CD4-positive, alpha-beta T cell (primary cell): ENCODE measurements at regions not wholly inside any gene's neighbourhood (a gene's known extent, or its start where the extent isn't known, plus 50 kb on each side); places are given as distances from the start of the nearest gene placed in this dataset.

Experiments used
- ATAC-seq: fragments of 200-7000 bp; cut with Tn5 transposase; one replicate; pipeline ENCODE4 v1.10.0; 2022; ENCODE audit warnings: mild to moderate bottlenecking; ENCODE audit not compliant: poor library complexity
- CTCF ChIA-PET: fragments of 350-600 bp; sonication (Branson Sonifier 250); formaldehyde crosslinking; loops from one replicate; lab custom pipeline; 2021; ENCODE audit warnings: antibody characterized with exemption, inconsistent platforms; lab: Charles Lee
- POLR2A ChIA-PET: fragments of 350-600 bp; sonication (Branson Sonifier 250); formaldehyde crosslinking; loops from one replicate; lab custom pipeline; 2021; ENCODE audit warnings: antibody characterized with exemption, inconsistent platforms; lab: Charles Lee
- DNase-seq, 14 experiments: peaks; one replicate each; pipeline ENCODE4 v3.0.0-alpha.2; 2013 to 2020; ENCODE audit warnings: mixed read lengths in 2 of 14
- H3K27ac ChIP-seq, 2 donors: one replicate each; pipeline versions ENCODE4 v1.5.1 to v1.7.0; 2013; ENCODE audit warnings: low read length in 2 of 2, low read depth in 1 of 2, mild to moderate bottlenecking in 1 of 2
- H3K27me3 ChIP-seq, 2 experiments: 1 replicate in 1 of 2; 2 replicates in 1 of 2; pipeline versions ENCODE4 v1.6.1 to v1.7.0; 2013; ENCODE audit warnings: low read length in 2 of 2, control low read depth in 1 of 2, mild to moderate bottlenecking in 1 of 2, moderate library complexity in 1 of 2; ENCODE audit not compliant: insufficient read depth in 2 of 2, control insufficient read depth in 1 of 2
- H3K36me3 ChIP-seq: one replicate; pipeline ENCODE4 v1.6.1; 2013; ENCODE audit warnings: low read length, control low read depth; ENCODE audit not compliant: insufficient read depth
- H3K4me1 ChIP-seq: one replicate; pipeline ENCODE4 v1.6.1; 2013; ENCODE audit warnings: low read length, control low read depth; ENCODE audit not compliant: insufficient read depth
- H3K4me3 ChIP-seq: one replicate; pipeline ENCODE4 v1.5.1; 2013; ENCODE audit warnings: mild to moderate bottlenecking, low read length, moderate library complexity
- H3K9me3 ChIP-seq, 2 experiments: 1 replicate in 1 of 2; 2 replicates in 1 of 2; pipeline versions ENCODE4 v1.6.1 to v1.7.0; 2013; ENCODE audit warnings: low read length in 2 of 2, mild to moderate bottlenecking in 2 of 2, control low read depth in 1 of 2, moderate library complexity in 1 of 2; ENCODE audit not compliant: control insufficient read depth in 1 of 2, insufficient read depth in 1 of 2
- H3K27ac Mint-ChIP-seq: one replicate; pipeline ENCODE4 v1.8.0; 2020; ENCODE audit warnings: mixed read lengths
- H3K27me3 Mint-ChIP-seq: one replicate; pipeline ENCODE4 v1.8.0; 2021; ENCODE audit warnings: mixed read lengths
- H3K36me3 Mint-ChIP-seq: one replicate; pipeline ENCODE4 v1.8.0; 2021; ENCODE audit warnings: low read depth, mixed read lengths
- H3K4me1 Mint-ChIP-seq: one replicate; pipeline ENCODE4 v1.8.0; 2021; ENCODE audit warnings: low read depth, mixed read lengths
- H3K4me3 Mint-ChIP-seq: one replicate; pipeline ENCODE4 v1.8.0; 2020; ENCODE audit warnings: mild to moderate bottlenecking, mixed read lengths
- H3K9me3 Mint-ChIP-seq: one replicate; pipeline ENCODE4 v1.8.0; 2020; ENCODE audit warnings: mixed read lengths
- intact Hi-C, 2 experiments: fragments of 100-400 bp; cut with DNase I in 1 of 2; cut with micrococcal nuclease in 1 of 2; formaldehyde crosslinking; loops; one replicate each; pipeline versions ENCODE4 v1.15.1 to v1.9.0; 2023 to 2025; cut with DNase I, micrococcal nuclease
- TF ChIP-seq, protein P1 (sequence below): fragments of 200-600 bp; IDR thresholded peaks from one replicate; pipeline ENCODE4 v1.8.0; 2022; ENCODE audit warnings: antibody characterized with exemption, mild to moderate bottlenecking

DNA sequence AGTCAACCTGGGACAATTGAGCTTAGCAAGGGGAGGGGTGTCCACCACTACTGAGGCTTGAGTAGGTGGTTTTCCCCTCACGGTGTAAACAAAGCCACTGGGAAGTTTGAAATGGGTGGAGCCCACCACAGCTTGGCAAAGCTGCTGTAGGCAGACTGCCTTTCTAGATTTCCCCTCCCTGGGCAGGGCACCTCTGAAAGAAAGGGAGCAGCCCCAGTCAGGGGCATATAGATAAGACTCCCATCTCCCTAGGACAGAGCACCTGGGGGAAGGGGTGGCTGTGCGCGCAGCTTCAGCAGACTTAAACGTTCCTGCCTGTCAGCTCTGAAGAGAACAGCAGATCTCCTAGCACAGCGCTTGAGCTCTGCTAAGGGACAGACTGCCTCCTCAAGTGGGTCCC, 758.4 kb downstream of the LTN1 start:
- intact Hi-C loops = no loop called here
- TF ChIP-seq, protein P1, sequence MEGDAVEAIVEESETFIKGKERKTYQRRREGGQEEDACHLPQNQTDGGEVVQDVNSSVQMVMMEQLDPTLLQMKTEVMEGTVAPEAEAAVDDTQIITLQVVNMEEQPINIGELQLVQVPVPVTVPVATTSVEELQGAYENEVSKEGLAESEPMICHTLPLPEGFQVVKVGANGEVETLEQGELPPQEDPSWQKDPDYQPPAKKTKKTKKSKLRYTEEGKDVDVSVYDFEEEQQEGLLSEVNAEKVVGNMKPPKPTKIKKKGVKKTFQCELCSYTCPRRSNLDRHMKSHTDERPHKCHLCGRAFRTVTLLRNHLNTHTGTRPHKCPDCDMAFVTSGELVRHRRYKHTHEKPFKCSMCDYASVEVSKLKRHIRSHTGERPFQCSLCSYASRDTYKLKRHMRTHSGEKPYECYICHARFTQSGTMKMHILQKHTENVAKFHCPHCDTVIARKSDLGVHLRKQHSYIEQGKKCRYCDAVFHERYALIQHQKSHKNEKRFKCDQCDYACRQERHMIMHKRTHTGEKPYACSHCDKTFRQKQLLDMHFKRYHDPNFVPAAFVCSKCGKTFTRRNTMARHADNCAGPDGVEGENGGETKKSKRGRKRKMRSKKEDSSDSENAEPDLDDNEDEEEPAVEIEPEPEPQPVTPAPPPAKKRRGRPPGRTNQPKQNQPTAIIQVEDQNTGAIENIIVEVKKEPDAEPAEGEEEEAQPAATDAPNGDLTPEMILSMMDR = no peak
- Mint-ChIP-seq H3K4me1 (no peaks in the 10 kb centered on the region), H3K27me3 (no peaks in the 10 kb centered on the region), H3K4me3 (no peak overlapping the region), H3K9me3 (no peaks in the 10 kb centered on the region), H3K27ac (no peak overlapping the region), H3K36me3 (no peaks in the 10 kb centered on the region)
- ChIA-PET POLR2A (no interaction called here), CTCF (interaction anchor here (0.7 kb wide), 1 partner anchor 25 kb away, joined by 3 read pairs; no protein-coding TSS in a partner anchor)
- Histone ChIP-seq H3K27me3 (no peaks in the 10 kb centered on the region), H3K4me3 (no peak overlapping the region), H3K4me1 (no peaks in the 10 kb centered on the region), H3K36me3 (no peaks in the 10 kb centered on the region), H3K9me3 (peaks cover 0 to 3% of the 10 kb centered on the region in 2 experiments), H3K27ac (no peak overlapping the region)
- no peak for DNase-seq
- no peak for ATAC-seq

DNA sequence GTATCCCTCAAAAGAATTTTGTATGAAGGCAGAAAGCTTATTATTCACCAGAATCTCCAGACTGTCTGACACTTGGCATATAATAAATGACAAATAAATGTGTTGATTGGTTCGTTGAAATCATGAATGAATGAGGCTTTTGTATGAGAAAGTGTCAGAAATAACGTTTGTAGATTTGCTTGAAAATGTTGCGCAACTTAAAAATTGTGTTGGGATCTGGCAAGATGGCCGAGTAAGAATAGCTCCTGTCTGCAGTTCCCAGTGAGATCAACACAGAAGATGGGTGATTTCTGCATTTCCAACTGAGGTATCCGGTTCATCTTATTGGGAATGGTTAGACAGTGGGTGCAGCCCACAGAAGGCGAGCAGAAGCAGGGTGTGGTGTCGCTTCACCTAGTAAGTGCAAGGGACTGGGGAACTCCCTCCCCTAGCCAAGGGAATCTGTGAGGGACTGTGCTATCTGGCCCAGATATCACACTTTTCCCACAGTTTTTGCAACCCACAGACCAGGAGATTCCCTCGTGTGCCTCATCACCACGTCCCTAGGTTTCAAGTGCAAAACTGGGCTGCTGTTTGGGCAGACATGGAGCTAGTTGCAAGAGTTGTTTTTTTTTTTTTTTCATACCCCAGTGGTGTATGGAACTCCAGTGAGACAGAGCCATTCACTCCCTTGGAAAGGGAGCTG, 759.0 kb downstream of the LTN1 start:
- Histone ChIP-seq H3K9me3 (peaks cover 0 to 3% of the 10 kb centered on the region in 2 experiments), H3K4me3 (no peak overlapping the region), H3K27me3 (no peaks in the 10 kb centered on the region), H3K4me1 (no peaks in the 10 kb centered on the region), H3K36me3 (no peaks in the 10 kb centered on the region), H3K27ac (no peak overlapping the region)
- no peaks in the 10 kb centered on the region for H3K4me1 Mint-ChIP-seq
- CTCF ChIA-PET = interaction anchor here (0.7 kb wide), 1 partner anchor 25 kb away, joined by 3 read pairs; no protein-coding TSS in a partner anchor
- H3K27ac Mint-ChIP-seq = no peak overlapping the region
- POLR2A ChIA-PET = no interaction called here
- H3K4me3 Mint-ChIP-seq = no peak overlapping the region
- H3K27me3 Mint-ChIP-seq = no peaks in the 10 kb centered on the region
- no peaks in the 10 kb centered on the region for H3K9me3 Mint-ChIP-seq
- intact Hi-C loops = no loop called here
- ATAC-seq = no peak
- H3K36me3 Mint-ChIP-seq = no peaks in the 10 kb centered on the region
- DNase-seq = no peak
- TF ChIP-seq, protein P1 = no peak

GRCh38 chr21:28230559-28230958, 762.1 kb downstream of the LTN1 start:
- Mint-ChIP-seq H3K27me3 (no peaks in the 10 kb centered on the region), H3K36me3 (no peaks in the 10 kb centered on the region), H3K27ac (no peak overlapping the region), H3K4me1 (no peaks in the 10 kb centered on the region), H3K9me3 (no peaks in the 10 kb centered on the region), H3K4me3 (no peak overlapping the region)
- no peaks in the 10 kb centered on the region for H3K4me1 ChIP-seq
- H3K27me3 ChIP-seq = no peaks in the 10 kb centered on the region
- H3K4me3 ChIP-seq = no peak overlapping the region
- ChIA-PET POLR2A (no interaction called here), CTCF (no interaction called here)
- intact Hi-C loops = no loop called here
- H3K27ac ChIP-seq = no peak overlapping the region
- no peak for ATAC-seq
- TF ChIP-seq, protein P1 = no peak
- H3K9me3 ChIP-seq = peaks cover 0 to 3% of the 10 kb centered on the region in 2 experiments
- DNase-seq = no peak
- H3K36me3 ChIP-seq = no peaks in the 10 kb centered on the region
